ENCODE measurements at regions not wholly inside any gene's neighbourhood (a gene's known extent, or its start where the extent isn't known, plus 50 kb on each side); places are given as distances from the start of the nearest gene placed in this dataset.

DNA sequence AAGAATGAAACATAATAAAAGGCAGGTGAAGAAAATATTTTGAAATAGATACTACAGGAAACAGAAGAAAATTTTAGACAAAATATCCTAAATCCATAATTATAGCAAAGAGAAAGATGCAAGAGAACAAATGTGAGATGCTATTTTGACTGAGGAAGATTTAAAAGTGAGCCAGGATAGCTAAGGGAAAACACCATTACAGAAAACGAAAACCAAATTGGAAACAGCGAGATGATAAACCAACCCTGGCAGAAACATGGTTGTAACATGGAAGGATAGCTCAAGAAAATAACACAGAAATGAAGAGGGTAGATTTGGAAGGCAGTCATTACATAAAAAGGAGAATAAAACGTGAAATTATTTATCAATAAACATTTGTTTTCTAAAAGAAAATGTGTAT, 267.2 kb upstream of the NREP start:
- no peak overlapping the region for H3K4me3 ChIP-seq
- H3K27me3 ChIP-seq: no peaks in the 10 kb centered on the region
- no peak for DNase-seq (ENCODE audit: extremely low spot score)
- peaks cover 0 to 7% (median 0%) of the 10 kb centered on the region in 4 donors for H3K4me1 ChIP-seq
- TF ChIP-seq EP300 (IDR thresholded peaks at IDR 0.05) (no peak), POLR2A (IDR thresholded peaks at IDR 0.05; ENCODE audit: low read depth) (no peak), POLR2AphosphoS5 (IDR thresholded peaks at IDR 0.05) (no peak)
- TF ChIP-seq, protein P1, sequence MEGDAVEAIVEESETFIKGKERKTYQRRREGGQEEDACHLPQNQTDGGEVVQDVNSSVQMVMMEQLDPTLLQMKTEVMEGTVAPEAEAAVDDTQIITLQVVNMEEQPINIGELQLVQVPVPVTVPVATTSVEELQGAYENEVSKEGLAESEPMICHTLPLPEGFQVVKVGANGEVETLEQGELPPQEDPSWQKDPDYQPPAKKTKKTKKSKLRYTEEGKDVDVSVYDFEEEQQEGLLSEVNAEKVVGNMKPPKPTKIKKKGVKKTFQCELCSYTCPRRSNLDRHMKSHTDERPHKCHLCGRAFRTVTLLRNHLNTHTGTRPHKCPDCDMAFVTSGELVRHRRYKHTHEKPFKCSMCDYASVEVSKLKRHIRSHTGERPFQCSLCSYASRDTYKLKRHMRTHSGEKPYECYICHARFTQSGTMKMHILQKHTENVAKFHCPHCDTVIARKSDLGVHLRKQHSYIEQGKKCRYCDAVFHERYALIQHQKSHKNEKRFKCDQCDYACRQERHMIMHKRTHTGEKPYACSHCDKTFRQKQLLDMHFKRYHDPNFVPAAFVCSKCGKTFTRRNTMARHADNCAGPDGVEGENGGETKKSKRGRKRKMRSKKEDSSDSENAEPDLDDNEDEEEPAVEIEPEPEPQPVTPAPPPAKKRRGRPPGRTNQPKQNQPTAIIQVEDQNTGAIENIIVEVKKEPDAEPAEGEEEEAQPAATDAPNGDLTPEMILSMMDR (IDR thresholded peaks at IDR 0.05): no peak
- 86% methylated on average over 3 of the region's 3 CpGs for WGBS
- intact Hi-C loops (cut with DNase I): no loop called here
- no peaks in the 10 kb centered on the region for H3K36me3 ChIP-seq
- H3K9me3 ChIP-seq: no peaks in the 10 kb centered on the region
- H3K27ac ChIP-seq (replicated peaks in 1 of 4): no peak overlapping the region

DNA sequence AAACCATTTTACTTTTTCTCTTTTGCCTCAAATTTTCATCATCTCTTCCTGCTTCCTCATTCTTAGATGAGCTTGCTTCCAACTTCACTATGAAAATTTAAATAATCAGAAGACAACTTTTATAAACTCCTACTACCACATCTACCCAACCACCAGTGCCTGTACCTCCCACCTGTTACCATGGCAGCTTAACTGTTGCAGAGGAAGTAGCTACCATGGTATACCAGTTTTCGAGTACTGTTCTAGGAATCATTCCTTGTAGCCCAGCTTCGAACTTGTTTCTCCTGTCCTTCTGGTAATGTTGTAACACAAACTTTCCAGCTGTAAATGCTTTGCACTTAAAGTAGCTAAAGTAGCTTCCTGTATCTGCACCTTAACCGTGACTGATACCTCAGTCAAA, 266.8 kb upstream of the NREP start:
- Histone ChIP-seq H3K9me3 (no peaks in the 10 kb centered on the region), H3K4me3 (no peak overlapping the region), H3K27me3 (no peaks in the 10 kb centered on the region), H3K27ac (replicated peaks in 1 of 4) (no peak overlapping the region), H3K4me1 (peaks cover 0 to 7% (median 0%) of the 10 kb centered on the region in 4 donors), H3K36me3 (no peaks in the 10 kb centered on the region)
- TF ChIP-seq, protein P1 (IDR thresholded peaks at IDR 0.05): no peak
- TF ChIP-seq POLR2AphosphoS5 (IDR thresholded peaks at IDR 0.05) (no peak), EP300 (IDR thresholded peaks at IDR 0.05) (no peak), POLR2A (IDR thresholded peaks at IDR 0.05; ENCODE audit: low read depth) (no peak)
- intact Hi-C loops (cut with DNase I): no loop called here
- 97% methylated on average over 3 of the region's 3 CpGs for WGBS
- no peak for DNase-seq (ENCODE audit: extremely low spot score)

DNA sequence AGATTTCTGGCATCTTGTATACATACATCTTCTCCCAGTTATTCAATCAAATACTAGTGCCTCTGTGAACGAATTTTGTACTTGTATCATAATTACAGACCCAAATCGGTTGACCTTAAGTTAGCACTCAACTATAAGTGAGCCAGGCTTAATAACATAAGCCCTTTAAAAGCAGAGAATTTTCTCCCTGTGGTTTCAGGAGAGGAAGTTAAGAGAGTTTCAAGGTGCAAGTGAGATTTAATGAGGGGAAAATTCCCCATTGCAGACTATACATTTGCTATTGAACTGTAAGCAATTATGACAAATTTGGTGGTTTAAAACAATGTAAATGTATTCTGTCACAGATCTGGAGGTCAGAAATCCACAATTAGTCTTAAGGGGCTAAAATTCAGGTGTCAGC, 261.9 kb upstream of the NREP start:
- 77% methylated on average over 2 of the region's 2 CpGs for WGBS
- no peak overlapping the region for H3K4me3 ChIP-seq
- intact Hi-C loops (cut with DNase I): no loop called here

DNA sequence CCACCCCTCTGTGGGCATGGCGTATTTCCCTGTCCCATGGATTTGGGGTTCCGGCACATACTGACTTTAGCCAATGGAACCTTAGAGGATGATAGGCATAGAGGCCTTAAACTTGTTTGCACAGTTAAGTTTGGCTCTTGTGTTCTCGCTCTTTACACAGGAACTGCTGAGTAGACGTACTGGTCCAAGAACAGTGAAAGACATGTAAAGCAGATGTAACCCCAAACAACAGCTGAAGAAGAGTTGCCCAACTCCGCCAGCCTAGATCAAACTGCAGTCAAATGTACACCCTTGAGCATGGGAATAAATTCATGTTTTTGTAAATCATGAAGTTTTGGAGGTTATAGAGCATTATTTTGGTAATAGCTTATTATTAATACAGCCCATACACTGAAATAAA, 260.0 kb upstream of the NREP start:
- TF ChIP-seq POLR2A (IDR thresholded peaks at IDR 0.05; ENCODE audit: low read depth) (no peak), POLR2AphosphoS5 (IDR thresholded peaks at IDR 0.05) (no peak), EP300 (IDR thresholded peaks at IDR 0.05) (no peak)
- TF ChIP-seq, protein P1 (IDR thresholded peaks at IDR 0.05): no peak
- H3K27ac ChIP-seq (replicated peaks in 1 of 4): no peak overlapping the region
- no peaks in the 10 kb centered on the region for H3K36me3 ChIP-seq
- intact Hi-C loops (cut with DNase I): no loop called here
- H3K4me1 ChIP-seq: peaks cover 3 to 31% (median 23%) of the 10 kb centered on the region in 4 donors
- H3K27me3 ChIP-seq: no peaks in the 10 kb centered on the region
- no peaks in the 10 kb centered on the region for H3K9me3 ChIP-seq
- WGBS: 88% methylated on average over 5 of the region's 5 CpGs
- DNase-seq (ENCODE audit: extremely low spot score): no peak
- no peak overlapping the region for H3K4me3 ChIP-seq

More for the DNA sequence above, 261.9 kb upstream of the NREP start:
- DNase-seq (ENCODE audit: extremely low spot score): no peak
- TF ChIP-seq, protein P1 (IDR thresholded peaks at IDR 0.05): no peak
- no peak for TF ChIP-seq EP300 (IDR thresholded peaks at IDR 0.05)
- no peak for TF ChIP-seq POLR2A (IDR thresholded peaks at IDR 0.05; ENCODE audit: low read depth)
- TF ChIP-seq POLR2AphosphoS5 (IDR thresholded peaks at IDR 0.05): no peak
- Histone ChIP-seq H3K27ac (replicated peaks in 1 of 4) (no peak overlapping the region), H3K9me3 (no peaks in the 10 kb centered on the region), H3K27me3 (no peaks in the 10 kb centered on the region), H3K36me3 (no peaks in the 10 kb centered on the region), H3K4me1 (peaks cover 0 to 14% (median 13%) of the 10 kb centered on the region in 4 donors)

DNA sequence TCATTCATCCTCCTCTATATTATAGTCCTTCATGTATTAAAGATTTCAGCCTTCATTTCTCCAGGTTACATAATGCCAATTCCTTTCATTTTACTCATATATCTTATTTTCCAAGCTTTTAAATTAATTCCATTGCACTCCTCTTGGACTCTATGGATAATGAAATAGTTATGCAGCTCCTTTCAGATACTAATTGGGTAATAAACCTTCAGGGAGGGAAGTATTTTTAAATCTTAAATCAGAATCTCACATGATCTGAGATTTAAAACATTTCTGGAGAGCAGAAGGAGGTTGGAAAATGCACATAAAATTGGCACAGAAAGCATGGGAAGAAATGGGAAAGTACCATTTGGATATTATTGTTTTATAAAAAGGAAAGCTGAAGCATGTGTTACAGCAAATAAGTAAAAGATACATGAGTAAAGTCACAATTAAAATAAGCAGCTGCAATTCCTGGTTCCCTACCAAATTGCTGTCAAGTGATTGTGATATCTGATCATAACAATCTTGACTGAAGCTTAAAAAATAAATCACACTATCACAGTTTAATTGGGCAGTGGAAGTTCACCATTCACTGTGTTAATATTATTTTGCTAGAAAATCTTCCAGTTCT, 257.9 kb upstream of the NREP start:
- Histone ChIP-seq H3K4me3 (no peak overlapping the region), H3K27me3 (no peaks in the 10 kb centered on the region), H3K27ac (replicated peaks in 1 of 4) (no peak overlapping the region), H3K36me3 (no peaks in the 10 kb centered on the region), H3K9me3 (no peaks in the 10 kb centered on the region), H3K4me1 (peaks cover 3 to 39% (median 33%) of the 10 kb centered on the region in 4 donors)
- no peak for DNase-seq (ENCODE audit: extremely low spot score)
- intact Hi-C loops (cut with DNase I): no loop called here
- TF ChIP-seq POLR2A (IDR thresholded peaks at IDR 0.05; ENCODE audit: low read depth) (no peak), EP300 (IDR thresholded peaks at IDR 0.05) (no peak), POLR2AphosphoS5 (IDR thresholded peaks at IDR 0.05) (no peak)
- TF ChIP-seq, protein P1 (IDR thresholded peaks at IDR 0.05): no peak
